SU-DHL-6 (cell line): ENCODE measurements at regions not wholly inside any gene's neighbourhood (a gene's known extent, or its start where the extent isn't known, plus 50 kb on each side); places are given as distances from the start of the nearest gene placed in this dataset.

ENCODE experiments used
- H2AFZ ChIP-seq: fragments of 200-600 bp; sonication (generic); 2 replicates; pipeline ENCODE4 v1.6.1; 2014; ENCODE audit warnings: low read depth, mild to moderate bottlenecking, moderate library complexity, mixed read lengths, antibody characterized with exemption, low read length; ENCODE audit not compliant: severe bottlenecking
- H3F3A ChIP-seq: fragments of 200-600 bp; shearing (Covaris generic); 2 replicates; pipeline ENCODE4 v1.6.0; 2016; ENCODE audit warnings: antibody characterized with exemption, mild to moderate bottlenecking; ENCODE audit not compliant: insufficient read depth
- H3K27ac ChIP-seq: fragments of 200-600 bp; sonication (generic); 2 replicates; pipeline ENCODE4 v1.5.1; 2016; ENCODE audit warnings: low read depth, mild to moderate bottlenecking, low read length, moderate library complexity, mixed read lengths
- H3K27me3 ChIP-seq: fragments of 200-600 bp; sonication (generic), shearing (Covaris generic); 2 replicates; pipeline ENCODE4 v1.6.0; 2014; ENCODE audit warnings: mild to moderate bottlenecking, low read length
- H3K36me3 ChIP-seq: fragments of 200-600 bp; sonication (generic); 2 replicates; pipeline ENCODE4 v1.6.1; 2014; ENCODE audit warnings: mild to moderate bottlenecking, low read length, mixed read lengths
- H3K4me2 ChIP-seq: fragments of 300-600, 200-600 bp; shearing (Covaris generic), sonication (generic); 2 replicates; pipeline ENCODE4 v1.6.0; 2014; ENCODE audit warnings: low read length, low read depth, mild to moderate bottlenecking; ENCODE audit not compliant: poor library complexity, severe bottlenecking
- H3K4me3 ChIP-seq: fragments of 200-600 bp; sonication (generic); 2 replicates; pipeline ENCODE4 v1.5.1; 2014; ENCODE audit warnings: antibody characterized with exemption, low read length, mild to moderate bottlenecking, mixed read lengths; ENCODE audit not compliant: insufficient read depth, poor library complexity, severe bottlenecking
- H3K79me2 ChIP-seq: fragments of 200-600 bp; sonication (generic); 2 replicates; pipeline ENCODE4 v1.6.1; 2014; ENCODE audit warnings: mild to moderate bottlenecking, low read length, moderate library complexity; ENCODE audit not compliant: insufficient read depth
- H3K9ac ChIP-seq: fragments of 200-600 bp; sonication (generic); 2 replicates; pipeline ENCODE4 v1.7.0; 2014; ENCODE audit warnings: mild to moderate bottlenecking, low read length
- H3K9me2 ChIP-seq: fragments of 200-600 bp; sonication (generic); replicated peaks from 2 replicates; pipeline ENCODE4 v1.6.1; 2014; ENCODE audit warnings: low read length; ENCODE audit not compliant: insufficient read depth
- H3K9me3 ChIP-seq: fragments of 200-600 bp; sonication (generic); 2 replicates; pipeline ENCODE4 v1.6.1; 2014; ENCODE audit warnings: low read length, mixed read lengths; ENCODE audit not compliant: insufficient read depth
- H4K20me1 ChIP-seq: fragments of 200-600 bp; sonication (generic); 2 replicates; pipeline ENCODE4 v1.6.1; 2014; ENCODE audit warnings: low read depth, mild to moderate bottlenecking, antibody characterized with exemption, low read length, moderate library complexity, mixed read lengths
- CTCF ChIP-seq: fragments of 200-600 bp; sonication (generic); IDR thresholded peaks from one replicate; pipeline ENCODE4 v1.5.1; 2017; ENCODE audit warnings: antibody characterized with exemption, mild to moderate bottlenecking, low read length, moderate library complexity; ENCODE audit not compliant: insufficient read depth, poor library complexity, severe bottlenecking
- EZH2phosphoT487 ChIP-seq: fragments of 200-600 bp; sonication (generic), shearing (Covaris generic); conservative IDR thresholded peaks from 2 replicates; pipeline ENCODE4 v1.6.1; 2018; ENCODE audit warnings: mild to moderate bottlenecking, antibody characterized with exemption, low read length, moderate library complexity, mixed read lengths

- Histone ChIP-seq H3K27me3 (no peaks in the 10 kb centered on the region), H3K4me3 (no peak overlapping the region)
These were observed 74.6 kb upstream of the BCL11A start for GRCh38 chr2:60628026-60628425.

GRCh38 chr2:60628615-60629304, 75.3 kb upstream of the BCL11A start:
- no peak overlapping the region for H3K9ac ChIP-seq
- H3K9me2 ChIP-seq = no peaks in the 10 kb centered on the region
- no peaks in the 10 kb centered on the region for H3K27me3 ChIP-seq
- no peaks in the 10 kb centered on the region for H3K9me3 ChIP-seq
- H2AFZ ChIP-seq = no peak overlapping the region
- no peaks in the 10 kb centered on the region for H4K20me1 ChIP-seq
- TF ChIP-seq EZH2phosphoT487 (no peak), CTCF (no peak)
- H3F3A ChIP-seq = no peaks in the 10 kb centered on the region
- no peak overlapping the region for H3K4me2 ChIP-seq
- H3K4me3 ChIP-seq = no peak overlapping the region
- H3K27ac ChIP-seq = no peak overlapping the region
- no peaks in the 10 kb centered on the region for H3K36me3 ChIP-seq
- no peaks in the 10 kb centered on the region for H3K79me2 ChIP-seq

More at GRCh38 chr2:60628026-60628425, 74.6 kb upstream of the BCL11A start:
- Histone ChIP-seq H3K36me3 (no peaks in the 10 kb centered on the region), H3K4me2 (no peak overlapping the region), H2AFZ (no peak overlapping the region), H3K9me2 (no peaks in the 10 kb centered on the region), H4K20me1 (no peaks in the 10 kb centered on the region), H3K27ac (no peak overlapping the region), H3F3A (no peaks in the 10 kb centered on the region), H3K9me3 (no peaks in the 10 kb centered on the region), H3K9ac (no peak overlapping the region), H3K79me2 (no peaks in the 10 kb centered on the region)
- no peak for TF ChIP-seq EZH2phosphoT487
- no peak for TF ChIP-seq CTCF

- Histone ChIP-seq H4K20me1 (no peaks in the 10 kb centered on the region), H3K9me3 (no peaks in the 10 kb centered on the region), H3K79me2 (no peaks in the 10 kb centered on the region), H2AFZ (no peak overlapping the region), H3K27ac (no peak overlapping the region), H3K27me3 (no peaks in the 10 kb centered on the region), H3K4me2 (no peak overlapping the region), H3K4me3 (no peak overlapping the region), H3K36me3 (no peaks in the 10 kb centered on the region), H3K9me2 (no peaks in the 10 kb centered on the region), H3F3A (no peaks in the 10 kb centered on the region), H3K9ac (no peak overlapping the region)
- no peak for TF ChIP-seq CTCF
- no peak for TF ChIP-seq EZH2phosphoT487
These were observed 75.8 kb upstream of the BCL11A start for GRCh38 chr2:60629305-60629662.
